Myocyte (in vitro differentiated cells): ENCODE measurements at regions not wholly inside any gene's neighbourhood (a gene's known extent, or its start where the extent isn't known, plus 50 kb on each side); places are given as distances from the start of the nearest gene placed in this dataset.
"Not testable (repeated sequence)": the region's sequence is repeated elsewhere in the genome, so short reads cannot be mapped to it uniquely, and the experiment has no call there.

ENCODE experiments used
- DNase-seq: peaks from one replicate; pipeline ENCODE4 v3.0.0-alpha.2; 2012; ENCODE audit warnings: low read depth

GRCh38 chr18:22731398-22731797 is 201.7 kb upstream of the RBBP8 start:
- DNase-seq: no peak

- no peak for DNase-seq
Observed at GRCh38 chr18:22734105-22734661, 198.9 kb upstream of the RBBP8 start.

DNA sequence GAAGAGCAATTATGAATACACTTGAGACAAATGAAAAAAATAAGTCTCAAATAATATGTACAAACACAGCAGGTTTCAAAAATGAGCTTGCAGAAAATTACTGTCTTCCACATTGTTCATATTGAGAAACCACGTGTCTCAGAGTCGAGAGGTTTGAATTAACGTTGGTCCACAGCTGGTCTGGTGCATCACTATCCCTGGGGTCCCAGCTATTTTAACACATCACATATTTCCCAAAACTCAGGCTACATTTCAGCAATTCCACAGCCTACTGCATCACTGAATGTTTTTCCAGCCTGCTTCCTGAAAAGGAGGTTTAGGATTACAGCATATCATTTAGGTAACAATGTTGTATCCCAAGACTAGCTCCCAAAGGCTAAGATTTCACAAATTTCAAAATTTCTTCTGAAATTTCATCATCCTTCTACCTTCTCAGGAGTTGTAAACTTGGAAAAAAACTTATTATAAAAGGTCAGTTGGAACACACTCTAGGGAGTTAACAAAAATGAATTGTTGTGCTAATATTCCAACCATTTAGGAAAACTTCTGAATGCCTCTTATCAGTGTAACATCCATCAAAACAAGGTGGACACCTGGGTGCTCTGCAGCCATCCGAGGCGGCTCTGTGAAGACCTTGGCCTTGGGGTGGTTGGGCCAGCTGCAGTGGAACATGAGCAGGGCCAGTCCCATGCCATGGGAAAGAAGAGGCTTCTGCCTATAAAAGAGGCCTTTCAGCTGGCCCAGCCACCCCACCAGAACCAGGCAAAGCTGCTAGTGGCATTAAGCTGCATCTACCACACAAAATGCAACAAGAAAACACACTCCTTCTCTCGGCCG is 198.1 kb upstream of the RBBP8 start:
- DNase-seq: no peak

- DNase-seq: no peak
Observed at GRCh38 chr18:22737054-22737453, 196.1 kb upstream of the RBBP8 start.

GRCh38 chr18:22739061-22739642 is 194.0 kb upstream of the RBBP8 start:
- DNase-seq: no peak

DNA sequence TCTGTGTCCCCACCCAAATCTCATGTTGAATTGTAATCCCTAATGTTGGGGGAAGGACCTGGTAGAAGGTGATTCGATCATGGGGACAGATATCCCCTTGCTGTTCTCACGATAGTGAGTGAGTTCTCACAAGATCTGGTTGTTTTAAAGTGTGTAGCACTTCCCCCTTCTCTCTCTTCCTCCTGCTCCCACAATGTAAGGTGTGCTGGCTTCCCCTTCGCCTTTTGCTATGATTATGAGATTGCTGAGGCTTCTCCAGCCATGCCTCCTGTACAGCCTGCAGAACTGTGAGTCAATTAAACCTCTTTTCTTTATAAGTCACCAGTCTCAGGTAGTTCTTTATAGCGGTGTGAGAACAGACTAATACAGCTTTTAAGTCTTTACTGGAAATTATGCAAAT is 193.3 kb upstream of the RBBP8 start:
- no peak for DNase-seq

- DNase-seq: no peak
Observed at GRCh38 chr18:22741318-22741717, 191.8 kb upstream of the RBBP8 start.

- DNase-seq: no peak
Observed at GRCh38 chr18:22742409-22742808, 190.7 kb upstream of the RBBP8 start.

DNA sequence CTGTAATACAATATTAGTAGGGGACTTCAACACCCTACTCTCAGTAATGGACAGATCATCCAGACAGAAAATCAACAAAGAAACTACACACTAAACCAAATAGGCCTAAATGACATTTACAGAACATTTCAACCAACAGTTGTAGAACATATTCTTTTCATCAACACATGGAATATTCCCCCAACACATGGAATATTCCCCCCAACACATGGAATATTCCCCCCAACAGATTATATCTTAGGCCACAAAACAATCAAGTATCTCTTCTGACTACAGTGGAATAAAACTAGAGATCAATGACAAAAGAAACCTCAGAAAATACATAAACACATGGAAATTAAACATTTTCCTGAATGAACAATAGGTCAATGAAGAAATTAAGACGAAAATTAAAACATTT is 187.2 kb upstream of the RBBP8 start:
- no peak for DNase-seq

DNA sequence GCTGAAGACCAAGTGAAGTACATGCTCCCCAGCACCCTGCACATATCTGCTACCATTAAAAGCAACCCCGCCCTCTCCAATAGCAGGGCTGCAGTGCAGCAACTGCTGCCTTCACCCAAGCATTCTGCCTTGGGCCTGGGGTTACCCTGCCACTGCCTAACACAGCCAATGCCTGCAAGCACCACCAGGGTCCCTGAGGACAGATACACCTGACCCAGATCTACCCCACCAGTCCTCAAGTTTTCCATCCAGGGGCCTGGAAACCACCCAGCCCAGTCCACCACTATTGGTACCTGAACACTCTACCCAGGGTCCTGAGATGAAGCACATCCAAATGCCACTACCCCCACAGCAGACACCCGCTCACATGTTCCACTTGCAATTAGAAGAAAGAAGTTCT is 181.1 kb upstream of the RBBP8 start:
- DNase-seq: no peak

DNA sequence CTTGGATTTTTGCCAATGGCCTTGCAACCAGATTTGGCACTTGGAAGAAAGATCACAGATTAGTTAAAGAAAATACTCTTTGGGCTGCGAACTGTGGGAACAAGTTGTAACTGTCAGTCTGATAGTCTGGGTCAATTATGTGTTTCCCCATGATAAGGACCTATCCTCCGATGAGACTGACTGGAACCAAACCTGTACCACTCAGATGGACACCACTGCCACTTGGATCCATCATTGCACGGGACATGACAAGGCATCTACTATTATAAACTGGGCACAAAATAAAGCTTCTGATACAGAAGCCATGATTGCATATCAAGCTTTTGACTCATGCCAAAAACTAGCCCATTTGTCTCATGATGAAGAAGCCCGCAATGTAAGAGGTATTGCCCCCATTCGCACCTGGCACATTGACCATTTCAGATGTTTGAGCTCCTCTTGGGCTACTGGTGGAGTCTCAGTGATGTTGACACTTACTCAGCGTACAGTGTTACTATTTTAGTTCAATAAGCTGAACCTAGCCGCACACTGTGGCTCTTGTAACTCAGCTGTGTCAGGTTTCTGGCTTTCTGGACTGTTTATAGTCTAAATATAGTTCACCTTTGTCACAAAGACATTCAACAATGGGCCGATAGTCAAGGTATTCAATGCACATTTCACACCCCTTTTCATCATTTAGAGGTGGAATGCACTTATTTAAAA is 179.8 kb upstream of the RBBP8 start:
- peak; percentile 5 for DNase-seq

GRCh38 chr18:22764005-22764404 is 169.1 kb upstream of the RBBP8 start:
- not testable (repeated sequence) for DNase-seq

GRCh38 chr18:22765896-22766295 is 167.2 kb upstream of the RBBP8 start:
- DNase-seq: no peak

DNA sequence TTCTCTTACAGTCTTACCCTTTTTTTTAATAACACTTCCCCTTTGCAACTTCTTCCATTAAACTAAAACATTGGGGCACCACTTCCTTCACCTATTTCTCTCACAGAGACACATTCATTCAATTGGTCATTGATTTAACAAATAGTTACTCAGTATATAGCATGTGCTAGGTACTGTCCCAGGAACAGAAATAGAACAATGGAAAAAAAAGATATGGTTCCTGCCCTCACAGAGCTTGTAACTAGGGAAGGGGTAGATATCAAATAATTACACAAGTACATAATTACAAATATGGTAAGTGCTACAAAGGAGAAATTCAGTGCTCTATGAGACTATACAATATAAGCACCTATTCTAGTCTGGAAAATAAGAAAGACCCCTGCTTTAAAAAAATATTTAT is 165.5 kb upstream of the RBBP8 start:
- no peak for DNase-seq

GRCh38 chr18:22773944-22774343 is 159.2 kb upstream of the RBBP8 start:
- no peak for DNase-seq

- no peak for DNase-seq
Observed at GRCh38 chr18:22778996-22779395, 154.1 kb upstream of the RBBP8 start.

DNA sequence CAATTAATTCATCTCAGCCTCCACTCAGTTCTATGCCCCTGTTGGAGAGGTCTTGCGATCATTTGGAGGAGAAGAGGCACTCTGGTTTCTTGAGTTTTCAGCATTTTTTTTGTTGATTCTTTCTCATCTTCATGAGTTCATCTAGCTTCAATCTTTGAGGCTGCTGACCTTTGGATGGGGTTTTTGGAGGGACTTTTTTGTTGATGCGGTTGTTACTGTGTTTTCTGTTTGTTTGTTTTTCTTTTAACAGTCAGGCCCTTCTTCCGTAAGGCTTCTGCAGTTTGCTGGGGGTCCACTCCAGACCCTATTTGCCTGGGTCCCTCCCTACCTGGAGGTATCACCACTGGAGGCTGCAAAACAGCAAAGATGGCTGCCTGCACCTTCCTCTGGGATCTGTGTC is 149.9 kb upstream of the RBBP8 start:
- no peak for DNase-seq

DNA sequence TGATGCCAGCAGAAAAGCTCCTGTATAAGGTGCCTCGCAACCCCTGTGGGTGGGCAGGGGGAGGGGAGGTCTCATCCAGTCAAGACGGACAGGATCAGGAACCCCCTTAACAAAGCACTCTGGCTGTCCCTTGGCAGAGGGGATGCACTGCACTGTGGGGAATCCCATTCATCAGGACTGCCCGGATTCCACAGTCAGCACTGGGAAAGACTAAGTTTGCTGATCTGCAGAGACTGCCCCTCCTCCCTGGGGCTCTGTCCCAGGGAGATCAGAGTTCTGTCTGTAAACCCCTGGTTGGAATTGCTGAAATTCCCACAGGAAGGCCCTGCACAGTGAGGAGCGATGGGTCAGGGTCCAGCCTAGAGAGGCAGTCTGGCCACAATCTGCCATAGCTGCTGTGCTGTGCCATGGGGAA is 149.5 kb upstream of the RBBP8 start:
- no peak for DNase-seq

GRCh38 chr18:22789052-22789451 is 144.1 kb upstream of the RBBP8 start:
- no peak for DNase-seq

- DNase-seq: no peak
Observed at GRCh38 chr18:22789600-22789999, 143.5 kb upstream of the RBBP8 start.

- DNase-seq: no peak
Observed at GRCh38 chr18:22790545-22791309, 142.4 kb upstream of the RBBP8 start.

GRCh38 chr18:22791310-22791610 is 141.9 kb upstream of the RBBP8 start:
- DNase-seq: no peak
